ENCODE measurements at regions not wholly inside any gene's neighbourhood (a gene's known extent, or its start where the extent isn't known, plus 50 kb on each side); places are given as distances from the start of the nearest gene placed in this dataset.

DNA sequence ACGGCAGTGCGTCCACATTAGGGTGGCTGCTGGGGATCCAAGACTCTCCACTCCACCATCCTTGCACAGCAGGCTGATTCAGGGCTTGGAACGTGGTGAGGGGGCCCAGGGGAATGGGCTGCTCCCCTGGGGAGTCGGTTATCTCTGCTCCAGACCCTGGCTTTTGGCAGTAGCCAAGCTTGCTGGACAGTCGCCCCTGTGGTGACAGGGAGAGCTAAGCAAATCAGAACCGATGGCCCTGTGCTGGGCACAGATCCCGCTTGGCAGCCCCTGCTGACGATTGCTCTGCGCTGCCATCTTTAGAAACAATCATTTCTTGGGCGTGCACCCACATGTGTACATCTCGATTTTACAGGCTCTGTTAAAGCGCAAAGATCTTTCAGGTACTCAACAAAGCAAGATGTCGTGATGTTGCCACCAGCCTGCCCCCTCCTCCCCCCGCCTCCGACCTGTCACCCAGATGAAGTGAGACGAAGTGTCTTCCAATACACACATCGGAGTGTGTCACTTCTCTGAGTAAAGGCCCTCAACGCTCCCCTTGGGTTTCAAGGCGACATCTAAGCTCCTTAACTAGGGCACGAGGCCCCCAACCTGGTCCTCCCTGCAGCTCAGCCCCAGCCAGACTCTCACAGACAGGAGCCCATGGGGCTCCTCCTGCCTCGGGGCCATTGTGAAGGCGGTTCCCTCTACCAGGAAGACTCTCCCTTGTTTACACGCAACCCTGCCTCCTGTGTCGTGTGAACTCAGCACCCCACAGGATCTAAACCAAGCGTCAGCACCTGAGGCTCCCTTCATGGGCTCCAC, 55.6 kb downstream of the PITPNM2 start:
- TF ChIP-seq, protein P1, sequence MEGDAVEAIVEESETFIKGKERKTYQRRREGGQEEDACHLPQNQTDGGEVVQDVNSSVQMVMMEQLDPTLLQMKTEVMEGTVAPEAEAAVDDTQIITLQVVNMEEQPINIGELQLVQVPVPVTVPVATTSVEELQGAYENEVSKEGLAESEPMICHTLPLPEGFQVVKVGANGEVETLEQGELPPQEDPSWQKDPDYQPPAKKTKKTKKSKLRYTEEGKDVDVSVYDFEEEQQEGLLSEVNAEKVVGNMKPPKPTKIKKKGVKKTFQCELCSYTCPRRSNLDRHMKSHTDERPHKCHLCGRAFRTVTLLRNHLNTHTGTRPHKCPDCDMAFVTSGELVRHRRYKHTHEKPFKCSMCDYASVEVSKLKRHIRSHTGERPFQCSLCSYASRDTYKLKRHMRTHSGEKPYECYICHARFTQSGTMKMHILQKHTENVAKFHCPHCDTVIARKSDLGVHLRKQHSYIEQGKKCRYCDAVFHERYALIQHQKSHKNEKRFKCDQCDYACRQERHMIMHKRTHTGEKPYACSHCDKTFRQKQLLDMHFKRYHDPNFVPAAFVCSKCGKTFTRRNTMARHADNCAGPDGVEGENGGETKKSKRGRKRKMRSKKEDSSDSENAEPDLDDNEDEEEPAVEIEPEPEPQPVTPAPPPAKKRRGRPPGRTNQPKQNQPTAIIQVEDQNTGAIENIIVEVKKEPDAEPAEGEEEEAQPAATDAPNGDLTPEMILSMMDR (IDR thresholded peaks at IDR 0.05; ENCODE audit: poor library complexity, severe bottlenecking): no peak
- TF ChIP-seq EZH2 (IDR thresholded peaks at IDR 0.05; ENCODE audit: borderline replicate concordance, insufficient read depth, low read length, poor library complexity, severe bottlenecking) (no peak), EP300 (conservative IDR thresholded peaks at IDR 0.05; ENCODE audit: poor library complexity, severe bottlenecking) (no peak), POLR2AphosphoS5 (IDR thresholded peaks at IDR 0.05) (no peak)
- TF ChIP-seq, protein P2, sequence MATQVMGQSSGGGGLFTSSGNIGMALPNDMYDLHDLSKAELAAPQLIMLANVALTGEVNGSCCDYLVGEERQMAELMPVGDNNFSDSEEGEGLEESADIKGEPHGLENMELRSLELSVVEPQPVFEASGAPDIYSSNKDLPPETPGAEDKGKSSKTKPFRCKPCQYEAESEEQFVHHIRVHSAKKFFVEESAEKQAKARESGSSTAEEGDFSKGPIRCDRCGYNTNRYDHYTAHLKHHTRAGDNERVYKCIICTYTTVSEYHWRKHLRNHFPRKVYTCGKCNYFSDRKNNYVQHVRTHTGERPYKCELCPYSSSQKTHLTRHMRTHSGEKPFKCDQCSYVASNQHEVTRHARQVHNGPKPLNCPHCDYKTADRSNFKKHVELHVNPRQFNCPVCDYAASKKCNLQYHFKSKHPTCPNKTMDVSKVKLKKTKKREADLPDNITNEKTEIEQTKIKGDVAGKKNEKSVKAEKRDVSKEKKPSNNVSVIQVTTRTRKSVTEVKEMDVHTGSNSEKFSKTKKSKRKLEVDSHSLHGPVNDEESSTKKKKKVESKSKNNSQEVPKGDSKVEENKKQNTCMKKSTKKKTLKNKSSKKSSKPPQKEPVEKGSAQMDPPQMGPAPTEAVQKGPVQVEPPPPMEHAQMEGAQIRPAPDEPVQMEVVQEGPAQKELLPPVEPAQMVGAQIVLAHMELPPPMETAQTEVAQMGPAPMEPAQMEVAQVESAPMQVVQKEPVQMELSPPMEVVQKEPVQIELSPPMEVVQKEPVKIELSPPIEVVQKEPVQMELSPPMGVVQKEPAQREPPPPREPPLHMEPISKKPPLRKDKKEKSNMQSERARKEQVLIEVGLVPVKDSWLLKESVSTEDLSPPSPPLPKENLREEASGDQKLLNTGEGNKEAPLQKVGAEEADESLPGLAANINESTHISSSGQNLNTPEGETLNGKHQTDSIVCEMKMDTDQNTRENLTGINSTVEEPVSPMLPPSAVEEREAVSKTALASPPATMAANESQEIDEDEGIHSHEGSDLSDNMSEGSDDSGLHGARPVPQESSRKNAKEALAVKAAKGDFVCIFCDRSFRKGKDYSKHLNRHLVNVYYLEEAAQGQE (IDR thresholded peaks at IDR 0.05; ENCODE audit: borderline replicate concordance): no peak
